ENCODE measurements at regions not wholly inside any gene's neighbourhood (a gene's known extent, or its start where the extent isn't known, plus 50 kb on each side); places are given as distances from the start of the nearest gene placed in this dataset.

- no peak for TF ChIP-seq BHLHE40 (IDR thresholded peaks at IDR 0.05; ENCODE audit: borderline replicate concordance)
- TF ChIP-seq SP1 (IDR thresholded peaks at IDR 0.05), result no peak
- no peak for TF ChIP-seq SUZ12 (IDR thresholded peaks at IDR 0.05)
- TF ChIP-seq TARDBP (IDR thresholded peaks at IDR 0.05), result no peak
- no peak for TF ChIP-seq FOXK2 (IDR thresholded peaks at IDR 0.05)
- TF ChIP-seq FOXM1 (IDR thresholded peaks at IDR 0.05; ENCODE audit: borderline replicate concordance), result no peak
- TF ChIP-seq HDGF (IDR thresholded peaks at IDR 0.05; ENCODE audit: borderline replicate concordance), result no peak
- no peak for TF ChIP-seq ZNF384 (IDR thresholded peaks at IDR 0.05)
- no peak for TF ChIP-seq NFRKB (IDR thresholded peaks at IDR 0.05)
- TF ChIP-seq ELF4 (IDR thresholded peaks at IDR 0.05), result no peak
- no peak for TF ChIP-seq PKNOX1 (IDR thresholded peaks at IDR 0.05)
- no peak for TF ChIP-seq ARNT (IDR thresholded peaks at IDR 0.05)
Observed at GRCh38 chr20:48571949-48572847, 255.6 kb downstream of the PREX1 start.

Data from HEK293T (cell line).